Endodermal cell (in vitro differentiated cells): ENCODE measurements at regions not wholly inside any gene's neighbourhood (a gene's known extent, or its start where the extent isn't known, plus 50 kb on each side); places are given as distances from the start of the nearest gene placed in this dataset.

Experiments used
- DNase-seq: peaks from one replicate; pipeline ENCODE4 v3.0.0-alpha.2; 2017
- H3K27ac ChIP-seq: 2 replicates; pipeline ENCODE4 v1.5.1; 2013; ENCODE audit warnings: mild to moderate bottlenecking, low read depth, low read length, moderate library complexity
- H3K27me3 ChIP-seq: 2 replicates; pipeline ENCODE4 v1.6.1; 2013; ENCODE audit warnings: mild to moderate bottlenecking, low read length, moderate library complexity; ENCODE audit not compliant: insufficient read depth, control insufficient read depth, poor library complexity, severe bottlenecking
- H3K36me3 ChIP-seq: 2 replicates; pipeline ENCODE4 v1.7.0; 2013; ENCODE audit warnings: mild to moderate bottlenecking, low read length, moderate library complexity; ENCODE audit not compliant: control insufficient read depth, insufficient read depth
- H3K4me1 ChIP-seq: one replicate; pipeline ENCODE4 v1.7.0; 2013; ENCODE audit warnings: low read length; ENCODE audit not compliant: control insufficient read depth, insufficient read depth
- H3K4me3 ChIP-seq: 2 replicates; pipeline ENCODE4 v1.5.1; 2013; ENCODE audit warnings: mild to moderate bottlenecking, low read length, moderate library complexity
- H3K9ac ChIP-seq: 2 replicates; pipeline ENCODE4 v1.6.1; 2013; ENCODE audit warnings: mild to moderate bottlenecking, low read length, moderate library complexity; ENCODE audit not compliant: poor library complexity, severe bottlenecking; ENCODE audit errors: extremely low read depth
- H3K9me3 ChIP-seq: 2 replicates; pipeline ENCODE4 v1.6.1; 2013; ENCODE audit warnings: mild to moderate bottlenecking, low read length, moderate library complexity; ENCODE audit not compliant: control insufficient read depth
- H3K27ac Mint-ChIP-seq: 2 replicates; pipeline ENCODE4 v1.8.0; 2020; ENCODE audit warnings: mixed read lengths
- H3K27me3 Mint-ChIP-seq: 2 replicates; pipeline ENCODE4 v1.8.0; 2021; ENCODE audit warnings: mild to moderate bottlenecking, mixed read lengths; ENCODE audit not compliant: insufficient read depth
- H3K36me3 Mint-ChIP-seq: 2 replicates; pipeline ENCODE4 v1.8.0; 2020; ENCODE audit warnings: low read depth, mixed read lengths
- H3K4me1 Mint-ChIP-seq: 2 replicates; pipeline ENCODE4 v1.8.0; 2020; ENCODE audit warnings: mixed read lengths
- H3K4me3 Mint-ChIP-seq: 2 replicates; pipeline ENCODE4 v1.8.0; 2020; ENCODE audit warnings: mild to moderate bottlenecking, moderate library complexity, mixed read lengths
- H3K9me3 Mint-ChIP-seq: 2 replicates; pipeline ENCODE4 v1.8.0; 2020; ENCODE audit warnings: mild to moderate bottlenecking, mixed read lengths
- WGBS, 2 experiments: methylation state at CpG; one replicate each; pipeline versions ENCODE4 v1.1.5 to v1.1.7; 2013; ENCODE audit warnings: missing lambda C conversion rate in 2 of 2, mixed read lengths in 1 of 2; ENCODE audit not compliant: insufficient coverage in 1 of 2, insufficient read length in 1 of 2; 5-methylcytosine and 5-hydroxymethylcytosine counted together
- TF ChIP-seq, protein P1 (sequence below): fragments of 200-600 bp; sonication (generic); conservative IDR thresholded peaks from 2 replicates; pipeline ENCODE4 v1.5.0; 2021; ENCODE audit warnings: antibody characterized with exemption, mild to moderate bottlenecking

DNA sequence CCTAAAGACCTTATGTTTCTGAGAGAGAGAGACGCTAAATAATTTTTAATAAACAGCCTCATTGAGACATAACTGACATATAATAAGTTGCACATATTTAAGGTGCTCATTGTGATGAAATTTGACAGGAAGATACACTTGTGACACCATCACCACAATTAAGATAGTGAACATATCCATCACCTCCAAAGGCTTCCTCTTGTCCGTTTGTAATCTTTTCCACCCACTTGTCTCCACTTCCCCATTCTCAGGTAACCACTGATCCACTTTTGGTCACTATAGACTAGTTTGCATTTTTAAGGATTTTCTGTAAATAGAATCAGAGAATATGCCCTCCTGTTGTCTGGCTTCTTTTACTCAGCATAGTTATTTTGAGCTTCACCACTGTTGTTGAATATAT is 195.1 kb upstream of the WDR11 start:
- WGBS, 2 experiments = 100% methylated on average over 1 of the region's 2 CpGs
- no peak overlapping the region for H3K27ac Mint-ChIP-seq

GRCh38 chr10:120657371-120657770 is 193.8 kb upstream of the WDR11 start:
- 80 to 88% methylated on average over 1 to 3 of the region's 3 CpGs for WGBS, 2 experiments
- Histone ChIP-seq H3K4me3 (no peak overlapping the region), H3K9ac (no peak overlapping the region), H3K9me3 (no peaks in the 10 kb centered on the region), H3K4me1 (no peaks in the 10 kb centered on the region), H3K27ac (no peak overlapping the region), H3K27me3 (no peaks in the 10 kb centered on the region), H3K36me3 (no peaks in the 10 kb centered on the region)
- H3K4me3 Mint-ChIP-seq = no peak overlapping the region
- TF ChIP-seq, protein P1, sequence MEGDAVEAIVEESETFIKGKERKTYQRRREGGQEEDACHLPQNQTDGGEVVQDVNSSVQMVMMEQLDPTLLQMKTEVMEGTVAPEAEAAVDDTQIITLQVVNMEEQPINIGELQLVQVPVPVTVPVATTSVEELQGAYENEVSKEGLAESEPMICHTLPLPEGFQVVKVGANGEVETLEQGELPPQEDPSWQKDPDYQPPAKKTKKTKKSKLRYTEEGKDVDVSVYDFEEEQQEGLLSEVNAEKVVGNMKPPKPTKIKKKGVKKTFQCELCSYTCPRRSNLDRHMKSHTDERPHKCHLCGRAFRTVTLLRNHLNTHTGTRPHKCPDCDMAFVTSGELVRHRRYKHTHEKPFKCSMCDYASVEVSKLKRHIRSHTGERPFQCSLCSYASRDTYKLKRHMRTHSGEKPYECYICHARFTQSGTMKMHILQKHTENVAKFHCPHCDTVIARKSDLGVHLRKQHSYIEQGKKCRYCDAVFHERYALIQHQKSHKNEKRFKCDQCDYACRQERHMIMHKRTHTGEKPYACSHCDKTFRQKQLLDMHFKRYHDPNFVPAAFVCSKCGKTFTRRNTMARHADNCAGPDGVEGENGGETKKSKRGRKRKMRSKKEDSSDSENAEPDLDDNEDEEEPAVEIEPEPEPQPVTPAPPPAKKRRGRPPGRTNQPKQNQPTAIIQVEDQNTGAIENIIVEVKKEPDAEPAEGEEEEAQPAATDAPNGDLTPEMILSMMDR = no peak
- H3K4me1 Mint-ChIP-seq = peaks cover 5% of the 10 kb centered on the region
- DNase-seq = no peak
- H3K27me3 Mint-ChIP-seq = no peaks in the 10 kb centered on the region
- no peak overlapping the region for H3K27ac Mint-ChIP-seq
- no peaks in the 10 kb centered on the region for H3K36me3 Mint-ChIP-seq
- no peaks in the 10 kb centered on the region for H3K9me3 Mint-ChIP-seq

More for the DNA sequence above, 195.1 kb upstream of the WDR11 start:
- Mint-ChIP-seq H3K4me1 (peaks cover 5% of the 10 kb centered on the region), H3K4me3 (no peak overlapping the region), H3K27me3 (no peaks in the 10 kb centered on the region), H3K9me3 (no peaks in the 10 kb centered on the region), H3K36me3 (no peaks in the 10 kb centered on the region)
- Histone ChIP-seq H3K4me1 (no peaks in the 10 kb centered on the region), H3K36me3 (no peaks in the 10 kb centered on the region), H3K9me3 (no peaks in the 10 kb centered on the region), H3K9ac (no peak overlapping the region), H3K27ac (no peak overlapping the region), H3K4me3 (no peak overlapping the region), H3K27me3 (no peaks in the 10 kb centered on the region)
- DNase-seq = no peak
- TF ChIP-seq, protein P1 = no peak

GRCh38 chr10:120658943-120659885 is 191.9 kb upstream of the WDR11 start:
- H3K4me3 ChIP-seq = no peak overlapping the region
- TF ChIP-seq, protein P1 = no peak
- Mint-ChIP-seq H3K27me3 (no peaks in the 10 kb centered on the region), H3K27ac (no peak overlapping the region), H3K4me1 (peaks cover 5% of the 10 kb centered on the region), H3K36me3 (no peaks in the 10 kb centered on the region), H3K9me3 (no peaks in the 10 kb centered on the region), H3K4me3 (no peak overlapping the region)
- H3K36me3 ChIP-seq = no peaks in the 10 kb centered on the region
- no peak for DNase-seq
- no peaks in the 10 kb centered on the region for H3K4me1 ChIP-seq
- WGBS, 2 experiments = 75 to 100% methylated on average over 1 to 4 of the region's 4 CpGs
- no peaks in the 10 kb centered on the region for H3K9me3 ChIP-seq
- H3K27ac ChIP-seq = no peak overlapping the region
- no peak overlapping the region for H3K9ac ChIP-seq
- no peaks in the 10 kb centered on the region for H3K27me3 ChIP-seq
